GM23338 (cell line): ENCODE measurements at regions not wholly inside any gene's neighbourhood (a gene's known extent, or its start where the extent isn't known, plus 50 kb on each side); places are given as distances from the start of the nearest gene placed in this dataset.

Source experiments
- ATAC-seq: fragments of 200-7000 bp; cut with Tn5 transposase; 3 replicates; pipeline ENCODE4 v1.9.1; 2020
- DNase-seq: peaks from one replicate; pipeline ENCODE4 v3.0.0-alpha.2; 2015; ENCODE audit warnings: low spot score
- H2AFZ ChIP-seq: fragments of 200-600 bp; sonication (generic); 2 replicates; pipeline ENCODE4 v1.8.0; 2016; ENCODE audit warnings: antibody characterized with exemption, mild to moderate bottlenecking, moderate library complexity
- H3F3A ChIP-seq: fragments of 200-600 bp; sonication (generic); replicated peaks from 2 replicates; pipeline ENCODE4 v1.8.0; 2017; ENCODE audit warnings: antibody characterized with exemption, mixed run types, low read depth
- H3K27ac ChIP-seq: fragments of 200-600 bp; sonication (generic); 2 replicates; pipeline ENCODE4 v1.6.1; 2016; ENCODE audit warnings: low read depth
- H3K27me3 ChIP-seq: fragments of 200-600 bp; sonication (generic); 2 replicates; pipeline ENCODE4 v1.8.0; 2016; ENCODE audit warnings: mild to moderate bottlenecking, mixed run types, moderate library complexity; ENCODE audit not compliant: insufficient read depth
- H3K36me3 ChIP-seq: fragments of 200-600 bp; sonication (generic); 2 replicates; pipeline ENCODE4 v1.8.0; 2016; ENCODE audit warnings: mild to moderate bottlenecking; ENCODE audit not compliant: insufficient read depth
- H3K4me1 ChIP-seq: fragments of 200-600 bp; sonication (generic); 2 replicates; pipeline ENCODE4 v1.8.0; 2016; ENCODE audit warnings: mild to moderate bottlenecking, moderate library complexity; ENCODE audit not compliant: insufficient read depth
- H3K4me2 ChIP-seq: fragments of 200-600 bp; sonication (generic); 2 replicates; pipeline ENCODE4 v1.7.1; 2017; ENCODE audit warnings: mixed run types
- H3K4me3 ChIP-seq: fragments of 200-600 bp; sonication (generic); 2 replicates; pipeline ENCODE4 v1.6.1; 2016; ENCODE audit warnings: mixed run types
- H3K79me2 ChIP-seq: fragments of 200-600 bp; sonication (generic); replicated peaks from 2 replicates; pipeline ENCODE4 v1.8.0; 2017; ENCODE audit warnings: mild to moderate bottlenecking; ENCODE audit not compliant: insufficient read depth
- H3K9me2 ChIP-seq: fragments of 200-600 bp; sonication (generic); 2 replicates; pipeline ENCODE4 v1.8.0; 2017; ENCODE audit not compliant: insufficient read depth
- H4K20me1 ChIP-seq: fragments of 200-600 bp; sonication (generic); replicated peaks from 2 replicates; pipeline ENCODE4 v1.8.0; 2017; ENCODE audit warnings: mild to moderate bottlenecking; ENCODE audit not compliant: insufficient read depth
- H3K27ac Mint-ChIP-seq: 2 replicates; pipeline ENCODE4 v1.8.0; 2020; ENCODE audit warnings: inconsistent platforms, mild to moderate bottlenecking, moderate library complexity, mixed read lengths
- H3K27me3 Mint-ChIP-seq: 3 replicates; pipeline ENCODE4 v1.8.0; 2022; ENCODE audit warnings: low read depth, mild to moderate bottlenecking, moderate library complexity, mixed read lengths, inconsistent platforms; ENCODE audit not compliant: insufficient read depth, poor library complexity
- H3K36me3 Mint-ChIP-seq: 3 replicates; pipeline ENCODE4 v1.8.0; 2021; ENCODE audit warnings: low read depth, mild to moderate bottlenecking, inconsistent platforms, moderate library complexity, mixed read lengths
- H3K4me1 Mint-ChIP-seq: 3 replicates; pipeline ENCODE4 v1.8.0; 2020; ENCODE audit warnings: mild to moderate bottlenecking, inconsistent platforms, mixed read lengths
- H3K4me3 Mint-ChIP-seq: 3 replicates; pipeline ENCODE4 v1.8.0; 2021; ENCODE audit warnings: moderate library complexity, mild to moderate bottlenecking, inconsistent platforms, mixed read lengths
- H3K9me3 Mint-ChIP-seq: 3 replicates; pipeline ENCODE4 v1.8.0; 2020; ENCODE audit warnings: moderate library complexity, mild to moderate bottlenecking, inconsistent platforms, mixed read lengths
- JUNB ChIP-seq: IDR thresholded peaks from one replicate; pipeline ENCODE4 v1.6.1; 2016; ENCODE audit warnings: antibody characterized with exemption; ENCODE audit not compliant: unreplicated experiment
- REST ChIP-seq: IDR thresholded peaks from one replicate; pipeline ENCODE4 v1.6.1; 2018; ENCODE audit warnings: antibody characterized with exemption; ENCODE audit not compliant: unreplicated experiment
- TF ChIP-seq, protein P1 (sequence below): fragments of 250-450 bp; sonication (Bioruptor Pico); IDR thresholded peaks from 2 replicates; pipeline ENCODE4 v1.5.0; 2020; ENCODE audit warnings: mild to moderate bottlenecking, moderate library complexity
- TF ChIP-seq, protein P2 (sequence below), 2 experiments: fragments of 200-600 bp in 1 of 2; sonication (generic) in 1 of 2; conservative IDR thresholded peaks; 2 replicates each; pipeline versions ENCODE4 v1.5.1 to v1.6.1; 2016 to 2017; ENCODE audit warnings: antibody characterized with exemption in 2 of 2, low read depth in 2 of 2, mild to moderate bottlenecking in 2 of 2, moderate library complexity in 1 of 2

- TF ChIP-seq, protein P1, sequence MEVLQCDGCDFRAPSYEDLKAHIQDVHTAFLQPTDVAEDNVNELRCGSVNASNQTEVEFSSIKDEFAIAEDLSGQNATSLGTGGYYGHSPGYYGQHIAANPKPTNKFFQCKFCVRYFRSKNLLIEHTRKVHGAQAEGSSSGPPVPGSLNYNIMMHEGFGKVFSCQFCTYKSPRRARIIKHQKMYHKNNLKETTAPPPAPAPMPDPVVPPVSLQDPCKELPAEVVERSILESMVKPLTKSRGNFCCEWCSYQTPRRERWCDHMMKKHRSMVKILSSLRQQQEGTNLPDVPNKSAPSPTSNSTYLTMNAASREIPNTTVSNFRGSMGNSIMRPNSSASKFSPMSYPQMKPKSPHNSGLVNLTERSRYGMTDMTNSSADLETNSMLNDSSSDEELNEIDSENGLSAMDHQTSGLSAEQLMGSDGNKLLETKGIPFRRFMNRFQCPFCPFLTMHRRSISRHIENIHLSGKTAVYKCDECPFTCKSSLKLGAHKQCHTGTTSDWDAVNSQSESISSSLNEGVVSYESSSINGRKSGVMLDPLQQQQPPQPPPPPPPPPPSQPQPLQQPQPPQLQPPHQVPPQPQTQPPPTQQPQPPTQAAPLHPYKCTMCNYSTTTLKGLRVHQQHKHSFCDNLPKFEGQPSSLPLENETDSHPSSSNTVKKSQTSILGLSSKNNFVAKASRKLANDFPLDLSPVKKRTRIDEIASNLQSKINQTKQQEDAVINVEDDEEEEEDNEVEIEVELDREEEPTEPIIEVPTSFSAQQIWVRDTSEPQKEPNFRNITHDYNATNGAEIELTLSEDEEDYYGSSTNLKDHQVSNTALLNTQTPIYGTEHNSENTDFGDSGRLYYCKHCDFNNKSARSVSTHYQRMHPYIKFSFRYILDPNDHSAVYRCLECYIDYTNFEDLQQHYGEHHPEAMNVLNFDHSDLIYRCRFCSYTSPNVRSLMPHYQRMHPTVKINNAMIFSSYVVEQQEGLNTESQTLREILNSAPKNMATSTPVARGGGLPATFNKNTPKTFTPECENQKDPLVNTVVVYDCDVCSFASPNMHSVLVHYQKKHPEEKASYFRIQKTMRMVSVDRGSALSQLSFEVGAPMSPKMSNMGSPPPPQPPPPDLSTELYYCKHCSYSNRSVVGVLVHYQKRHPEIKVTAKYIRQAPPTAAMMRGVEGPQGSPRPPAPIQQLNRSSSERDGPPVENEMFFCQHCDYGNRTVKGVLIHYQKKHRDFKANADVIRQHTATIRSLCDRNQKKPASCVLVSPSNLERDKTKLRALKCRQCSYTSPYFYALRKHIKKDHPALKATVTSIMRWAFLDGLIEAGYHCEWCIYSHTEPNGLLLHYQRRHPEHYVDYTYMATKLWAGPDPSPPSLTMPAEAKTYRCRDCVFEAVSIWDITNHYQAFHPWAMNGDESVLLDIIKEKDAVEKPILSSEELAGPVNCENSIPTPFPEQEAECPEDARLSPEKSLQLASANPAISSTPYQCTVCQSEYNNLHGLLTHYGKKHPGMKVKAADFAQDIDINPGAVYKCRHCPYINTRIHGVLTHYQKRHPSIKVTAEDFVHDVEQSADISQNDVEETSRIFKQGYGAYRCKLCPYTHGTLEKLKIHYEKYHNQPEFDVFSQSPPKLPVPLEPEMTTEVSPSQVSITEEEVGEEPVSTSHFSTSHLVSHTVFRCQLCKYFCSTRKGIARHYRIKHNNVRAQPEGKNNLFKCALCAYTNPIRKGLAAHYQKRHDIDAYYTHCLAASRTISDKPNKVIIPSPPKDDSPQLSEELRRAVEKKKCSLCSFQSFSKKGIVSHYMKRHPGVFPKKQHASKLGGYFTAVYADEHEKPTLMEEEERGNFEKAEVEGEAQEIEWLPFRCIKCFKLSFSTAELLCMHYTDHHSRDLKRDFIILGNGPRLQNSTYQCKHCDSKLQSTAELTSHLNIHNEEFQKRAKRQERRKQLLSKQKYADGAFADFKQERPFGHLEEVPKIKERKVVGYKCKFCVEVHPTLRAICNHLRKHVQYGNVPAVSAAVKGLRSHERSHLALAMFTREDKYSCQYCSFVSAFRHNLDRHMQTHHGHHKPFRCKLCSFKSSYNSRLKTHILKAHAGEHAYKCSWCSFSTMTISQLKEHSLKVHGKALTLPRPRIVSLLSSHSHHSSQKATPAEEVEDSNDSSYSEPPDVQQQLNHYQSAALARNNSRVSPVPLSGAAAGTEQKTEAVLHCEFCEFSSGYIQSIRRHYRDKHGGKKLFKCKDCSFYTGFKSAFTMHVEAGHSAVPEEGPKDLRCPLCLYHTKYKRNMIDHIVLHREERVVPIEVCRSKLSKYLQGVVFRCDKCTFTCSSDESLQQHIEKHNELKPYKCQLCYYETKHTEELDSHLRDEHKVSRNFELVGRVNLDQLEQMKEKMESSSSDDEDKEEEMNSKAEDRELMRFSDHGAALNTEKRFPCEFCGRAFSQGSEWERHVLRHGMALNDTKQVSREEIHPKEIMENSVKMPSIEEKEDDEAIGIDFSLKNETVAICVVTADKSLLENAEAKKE (CRISPR knock-in tag) = no peak
- TF ChIP-seq JUNB = no peak
Measured at GRCh38 chr5:20678386-20678785, 690.4 kb upstream of the CDH18 start (continued).

DNA sequence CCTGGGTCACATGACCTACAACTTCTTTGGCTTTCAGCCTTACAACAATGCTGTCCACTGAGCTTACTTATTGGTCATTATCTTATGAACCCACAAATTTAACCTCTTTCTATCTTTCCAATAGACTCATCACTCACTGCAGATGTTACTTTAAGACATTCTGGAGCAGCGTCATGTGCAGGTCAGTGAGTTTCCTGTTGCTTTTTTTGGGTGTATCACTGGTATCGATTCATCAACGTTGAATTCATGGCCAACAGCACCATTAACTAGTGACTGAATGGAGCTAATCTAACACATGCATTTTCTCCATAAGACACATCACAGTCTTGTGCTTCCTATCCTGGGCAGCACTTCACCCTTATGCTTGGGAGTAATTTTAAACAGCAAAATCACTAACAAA, 672.6 kb upstream of the CDH18 start:
- Histone ChIP-seq H3K27me3 (no peaks in the 10 kb centered on the region), H3K36me3 (no peaks in the 10 kb centered on the region), H3K79me2 (no peaks in the 10 kb centered on the region), H2AFZ (no peak overlapping the region; the same call in 1 of the 2 replicates), H3K4me2 (no peak overlapping the region), H3K9me2 (no peaks in the 10 kb centered on the region), H3F3A (no peaks in the 10 kb centered on the region), H3K27ac (no peak overlapping the region), H3K4me3 (no peak overlapping the region), H3K4me1 (no peaks in the 10 kb centered on the region), H4K20me1 (no peaks in the 10 kb centered on the region)
- no peak for DNase-seq
- Mint-ChIP-seq H3K4me1 (no peaks in the 10 kb centered on the region), H3K27me3 (no peaks in the 10 kb centered on the region), H3K27ac (no peak overlapping the region), H3K4me3 (no peak overlapping the region), H3K36me3 (no peaks in the 10 kb centered on the region), H3K9me3 (no peaks in the 10 kb centered on the region)
- no peak for ATAC-seq
- TF ChIP-seq, protein P2, sequence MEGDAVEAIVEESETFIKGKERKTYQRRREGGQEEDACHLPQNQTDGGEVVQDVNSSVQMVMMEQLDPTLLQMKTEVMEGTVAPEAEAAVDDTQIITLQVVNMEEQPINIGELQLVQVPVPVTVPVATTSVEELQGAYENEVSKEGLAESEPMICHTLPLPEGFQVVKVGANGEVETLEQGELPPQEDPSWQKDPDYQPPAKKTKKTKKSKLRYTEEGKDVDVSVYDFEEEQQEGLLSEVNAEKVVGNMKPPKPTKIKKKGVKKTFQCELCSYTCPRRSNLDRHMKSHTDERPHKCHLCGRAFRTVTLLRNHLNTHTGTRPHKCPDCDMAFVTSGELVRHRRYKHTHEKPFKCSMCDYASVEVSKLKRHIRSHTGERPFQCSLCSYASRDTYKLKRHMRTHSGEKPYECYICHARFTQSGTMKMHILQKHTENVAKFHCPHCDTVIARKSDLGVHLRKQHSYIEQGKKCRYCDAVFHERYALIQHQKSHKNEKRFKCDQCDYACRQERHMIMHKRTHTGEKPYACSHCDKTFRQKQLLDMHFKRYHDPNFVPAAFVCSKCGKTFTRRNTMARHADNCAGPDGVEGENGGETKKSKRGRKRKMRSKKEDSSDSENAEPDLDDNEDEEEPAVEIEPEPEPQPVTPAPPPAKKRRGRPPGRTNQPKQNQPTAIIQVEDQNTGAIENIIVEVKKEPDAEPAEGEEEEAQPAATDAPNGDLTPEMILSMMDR (conservative IDR thresholded peaks at IDR 0.05; ENCODE audit: low read depth in 2 of 2) = no peak
- no peak for TF ChIP-seq REST
- TF ChIP-seq, protein P1 (CRISPR knock-in tag) = no peak
